GM23248 (cell line): ENCODE measurements at regions not wholly inside any gene's neighbourhood (a gene's known extent, or its start where the extent isn't known, plus 50 kb on each side); places are given as distances from the start of the nearest gene placed in this dataset.
A peak's percentile ranks its signal among the peaks of the same experiment; 100 is the strongest.

ENCODE experiments used
- DNase-seq: peaks from one replicate; pipeline ENCODE4 v3.0.0-alpha.2; 2015
- H2AFZ ChIP-seq: fragments of 200-600 bp; sonication (generic); 2 replicates; pipeline ENCODE4 v1.6.1; 2016; ENCODE audit warnings: antibody characterized with exemption
- H3F3A ChIP-seq: fragments of 200-600 bp; sonication (generic); 2 replicates; pipeline ENCODE4 v1.6.1; 2016; ENCODE audit warnings: mild to moderate bottlenecking, antibody characterized with exemption, mixed run types; ENCODE audit not compliant: insufficient read depth
- H3K27ac ChIP-seq: fragments of 200-600 bp; sonication (generic); 2 replicates; pipeline ENCODE4 v1.5.1; 2016; ENCODE audit warnings: mild to moderate bottlenecking
- H3K27me3 ChIP-seq: fragments of 200-600 bp; sonication (generic); replicated peaks from 2 replicates; pipeline ENCODE4 v1.6.1; 2016; ENCODE audit warnings: mild to moderate bottlenecking; ENCODE audit not compliant: insufficient read depth
- H3K36me3 ChIP-seq: fragments of 200-600 bp; sonication (generic); 2 replicates; pipeline ENCODE4 v1.6.1; 2016; ENCODE audit warnings: low read depth, mild to moderate bottlenecking
- H3K4me1 ChIP-seq: fragments of 200-600 bp; sonication (generic); 2 replicates; pipeline ENCODE4 v1.6.1; 2016; ENCODE audit warnings: mild to moderate bottlenecking; ENCODE audit not compliant: insufficient read depth
- H3K4me2 ChIP-seq: fragments of 200-600 bp; sonication (generic); one replicate; pipeline ENCODE4 v1.6.1; 2016; ENCODE audit warnings: mild to moderate bottlenecking; ENCODE audit not compliant: unreplicated experiment
- H3K4me3 ChIP-seq: fragments of 200-600 bp; sonication (generic); 2 replicates; pipeline ENCODE4 v1.5.1; 2016; ENCODE audit warnings: mild to moderate bottlenecking
- H3K79me2 ChIP-seq: fragments of 200-600 bp; sonication (generic); 2 replicates; pipeline ENCODE4 v1.6.1; 2016; ENCODE audit warnings: mild to moderate bottlenecking; ENCODE audit not compliant: insufficient read depth
- H3K9ac ChIP-seq: fragments of 200-600 bp; sonication (generic); 2 replicates; pipeline ENCODE4 v1.6.1; 2016; ENCODE audit warnings: mild to moderate bottlenecking
- H3K9me2 ChIP-seq: fragments of 200-600 bp; sonication (generic); 2 replicates; pipeline ENCODE4 v1.6.1; 2016; ENCODE audit warnings: mixed run types, mild to moderate bottlenecking, moderate library complexity; ENCODE audit not compliant: insufficient read depth
- H3K9me3 ChIP-seq: fragments of 200-600 bp; sonication (generic); one replicate; pipeline ENCODE4 v1.6.1; 2017; ENCODE audit warnings: low read depth
- H4K20me1 ChIP-seq: fragments of 200-600 bp; sonication (generic); 2 replicates; pipeline ENCODE4 v1.6.0; 2016; ENCODE audit not compliant: insufficient read depth
- EZH2 ChIP-seq: fragments of 200-600 bp; sonication (generic); IDR thresholded peaks from 2 replicates; pipeline ENCODE4 v1.6.1; 2018; ENCODE audit warnings: antibody characterized with exemption, mild to moderate bottlenecking; ENCODE audit not compliant: insufficient read depth, poor library complexity, severe bottlenecking
- EZH2phosphoT487 ChIP-seq: fragments of 200-600 bp; sonication (generic); IDR thresholded peaks from 2 replicates; pipeline ENCODE4 v1.6.1; 2018; ENCODE audit warnings: antibody characterized with exemption, moderate library complexity, mild to moderate bottlenecking, low read depth; ENCODE audit not compliant: insufficient read depth
- WGBS, 2 experiments: methylation state at CpG; one replicate each; pipeline ENCODE4 v1.1.6; 2015 to 2017; ENCODE audit warnings: low lambda C conversion rate in 2 of 2, low coverage in 1 of 2; ENCODE audit errors: missing lambda C conversion rate in 2 of 2; 5-methylcytosine and 5-hydroxymethylcytosine counted together
- in situ Hi-C: fragments of 300-500 bp; cut with MboI; formaldehyde crosslinking; loops from 2 replicates; pipeline ENCODE4 v1.15.0; 2020

GRCh38 chr9:134537951-134538641, 103.5 kb upstream of the COL5A1 start:
- H3K9me3 ChIP-seq = no peaks in the 10 kb centered on the region
- no peak overlapping the region for H3K4me3 ChIP-seq
- H2AFZ ChIP-seq = peak overlapping the region; percentile 69
- no peak overlapping the region for H3K27ac ChIP-seq
- no peaks in the 10 kb centered on the region for H3K9me2 ChIP-seq
- no peaks in the 10 kb centered on the region for H3K79me2 ChIP-seq
- peak overlapping the region; percentile 56; the same call in 1 of the 2 replicates for H3K9ac ChIP-seq
- no peaks in the 10 kb centered on the region for H3K27me3 ChIP-seq
- in situ Hi-C loops = no loop called here
- no peak overlapping the region for H3K4me2 ChIP-seq
- H3K4me1 ChIP-seq = peaks cover 29% of the 10 kb centered on the region
- WGBS, 2 experiments = 29 to 32% methylated on average over 21 of the region's 21 CpGs
- H3F3A ChIP-seq = no peaks in the 10 kb centered on the region
- DNase-seq = peak; percentile 71
- TF ChIP-seq EZH2 (no peak), EZH2phosphoT487 (no peak)
- no peaks in the 10 kb centered on the region for H4K20me1 ChIP-seq
- H3K36me3 ChIP-seq = no peaks in the 10 kb centered on the region

DNA sequence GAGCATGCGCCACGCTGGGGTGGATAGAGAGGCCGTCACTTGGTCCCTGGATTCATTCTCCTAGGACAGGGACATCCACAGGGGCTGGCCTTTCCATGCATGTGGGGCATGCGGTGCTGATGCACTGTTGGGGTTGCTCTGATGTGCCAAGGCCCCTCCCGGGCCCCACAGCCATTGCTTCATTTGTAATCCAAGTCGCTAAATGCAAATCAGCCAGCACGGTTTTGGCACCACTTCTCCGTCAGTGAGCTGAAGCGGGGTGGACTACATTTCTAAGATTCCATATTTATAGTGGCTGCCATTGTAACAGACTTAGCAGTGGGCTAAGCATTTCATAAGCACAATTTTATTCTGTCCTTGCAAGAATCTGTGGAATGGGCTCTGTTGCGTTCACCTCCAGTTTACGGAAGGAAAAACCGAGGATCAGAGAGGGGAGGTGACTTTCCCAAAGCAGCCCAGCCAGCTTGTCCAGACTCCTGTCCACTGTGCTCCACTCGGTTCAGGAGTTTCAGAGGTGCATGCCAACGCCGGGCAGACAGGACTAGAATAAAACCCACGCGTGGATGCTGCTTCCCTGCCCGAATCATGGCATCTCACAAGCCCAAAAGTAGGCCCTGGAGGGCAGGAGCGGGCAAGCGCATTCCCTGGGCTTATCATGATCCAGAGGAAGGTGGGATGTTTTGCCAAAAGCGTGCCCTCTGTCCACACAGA, 102.6 kb upstream of the COL5A1 start:
- Histone ChIP-seq H3K9me3 (no peaks in the 10 kb centered on the region), H3K4me2 (no peak overlapping the region), H4K20me1 (no peaks in the 10 kb centered on the region), H3K27me3 (no peaks in the 10 kb centered on the region), H3K79me2 (no peaks in the 10 kb centered on the region), H2AFZ (no peak overlapping the region), H3K27ac (no peak overlapping the region), H3F3A (peaks cover 6% of the 10 kb centered on the region; the same call in 1 of the 2 replicates), H3K4me3 (no peak overlapping the region), H3K36me3 (no peaks in the 10 kb centered on the region), H3K9ac (no peak overlapping the region), H3K9me2 (no peaks in the 10 kb centered on the region), H3K4me1 (peaks cover 34% of the 10 kb centered on the region)
- DNase-seq = no peak
- in situ Hi-C loops = no loop called here
- WGBS, 2 experiments = 90 to 92% methylated on average over 21 of the region's 21 CpGs
- TF ChIP-seq EZH2 (no peak), EZH2phosphoT487 (no peak)

GRCh38 chr9:134539586-134540194, 101.9 kb upstream of the COL5A1 start:
- no peaks in the 10 kb centered on the region for H4K20me1 ChIP-seq
- H3K9me3 ChIP-seq = no peaks in the 10 kb centered on the region
- H3K4me3 ChIP-seq = no peak overlapping the region
- in situ Hi-C loops = no loop called here
- H2AFZ ChIP-seq = no peak overlapping the region
- H3K27ac ChIP-seq = no peak overlapping the region
- H3K9ac ChIP-seq = no peak overlapping the region
- no peak overlapping the region for H3K4me2 ChIP-seq
- H3F3A ChIP-seq = peaks cover 8% of the 10 kb centered on the region; the same call in 1 of the 2 replicates
- no peaks in the 10 kb centered on the region for H3K36me3 ChIP-seq
- no peaks in the 10 kb centered on the region for H3K9me2 ChIP-seq
- H3K4me1 ChIP-seq = peaks cover 41% of the 10 kb centered on the region
- TF ChIP-seq EZH2phosphoT487 = no peak
- no peak for TF ChIP-seq EZH2
- no peak for DNase-seq
- no peaks in the 10 kb centered on the region for H3K79me2 ChIP-seq
- no peaks in the 10 kb centered on the region for H3K27me3 ChIP-seq
- 83 to 86% methylated on average over 10 to 11 of the region's 11 CpGs for WGBS, 2 experiments

DNA sequence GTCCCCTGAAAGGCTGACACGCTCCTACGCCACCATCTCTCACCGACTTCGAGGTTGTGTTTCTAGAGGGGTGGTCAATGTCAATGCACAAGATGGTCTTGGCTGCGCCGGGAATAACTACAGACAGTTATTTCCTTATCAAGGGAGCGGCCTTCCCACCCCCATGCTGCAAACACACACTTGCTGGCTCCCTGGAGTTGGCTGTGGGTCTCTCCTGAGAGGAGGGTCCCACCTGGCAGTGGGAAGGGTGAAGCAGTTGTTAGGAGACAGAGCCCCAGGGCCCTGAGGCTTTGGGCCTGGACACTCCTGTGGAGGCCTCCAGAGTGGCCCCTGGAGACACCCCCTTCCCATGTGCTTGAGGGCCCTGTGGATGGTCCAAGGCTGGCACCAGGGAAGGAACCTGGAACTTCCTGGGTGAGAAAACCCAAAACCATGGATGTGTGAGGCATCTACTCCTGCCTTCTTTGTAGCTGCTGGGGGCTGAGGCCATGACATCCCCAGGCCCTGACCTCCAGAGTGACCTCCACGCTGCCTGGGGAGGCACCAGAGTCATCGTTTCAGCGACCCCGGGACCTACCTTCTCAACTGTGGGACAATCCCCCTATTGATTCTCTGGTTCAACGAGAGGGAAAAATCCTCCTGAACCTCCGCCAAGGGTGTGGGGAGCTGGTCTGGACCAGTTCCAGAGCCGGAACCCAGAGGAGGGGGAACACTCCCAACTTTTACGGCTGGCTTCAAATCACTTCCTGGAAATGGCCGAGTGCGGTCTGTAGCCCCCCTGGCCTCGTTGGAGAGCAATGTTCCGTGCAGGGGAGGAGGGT, 101.1 kb upstream of the COL5A1 start:
- no peaks in the 10 kb centered on the region for H3K9me3 ChIP-seq
- H3K4me2 ChIP-seq = no peak overlapping the region

More for the DNA sequence above, 101.1 kb upstream of the COL5A1 start:
- no peak for DNase-seq
- H3K9me2 ChIP-seq = no peaks in the 10 kb centered on the region
- H3K27me3 ChIP-seq = no peaks in the 10 kb centered on the region
- WGBS, 2 experiments = 88% methylated on average over 19 of the region's 19 CpGs
- no peaks in the 10 kb centered on the region for H3K79me2 ChIP-seq
- no peak overlapping the region for H3K27ac ChIP-seq
- H3K4me3 ChIP-seq = no peak overlapping the region
- no peaks in the 10 kb centered on the region for H3K36me3 ChIP-seq
- TF ChIP-seq EZH2phosphoT487 = no peak
- no peak for TF ChIP-seq EZH2
- H3K4me1 ChIP-seq = peaks cover 46% of the 10 kb centered on the region
- in situ Hi-C loops = no loop called here
- H3F3A ChIP-seq = peaks cover 16% of the 10 kb centered on the region
- no peak overlapping the region for H3K9ac ChIP-seq
- no peaks in the 10 kb centered on the region for H4K20me1 ChIP-seq
- H2AFZ ChIP-seq = no peak overlapping the region
